ENCODE measurements at regions not wholly inside any gene's neighbourhood (a gene's known extent, or its start where the extent isn't known, plus 50 kb on each side); places are given as distances from the start of the nearest gene placed in this dataset.

- no peak for DNase-seq (ENCODE audit: low spot score)
Observed at GRCh38 chr13:55467476-55467875, 1673.2 kb upstream of the PRR20A start.

GRCh38 chr13:55483626-55484158 is 1657.0 kb upstream of the PRR20A start:
- DNase-seq (ENCODE audit: low spot score): no peak

- DNase-seq (ENCODE audit: low spot score): no peak
Observed at GRCh38 chr13:55493297-55493696, 1647.4 kb upstream of the PRR20A start.

GRCh38 chr13:55497486-55497885 is 1643.2 kb upstream of the PRR20A start:
- DNase-seq (ENCODE audit: low spot score): no peak

GRCh38 chr13:55500694-55501093 is 1640.0 kb upstream of the PRR20A start:
- no peak for DNase-seq (ENCODE audit: low spot score)

GRCh38 chr13:55516610-55517009 is 1624.1 kb upstream of the PRR20A start:
- DNase-seq (ENCODE audit: low spot score): no peak

GRCh38 chr13:55517312-55517711 is 1623.4 kb upstream of the PRR20A start:
- no peak for DNase-seq (ENCODE audit: low spot score)

- no peak for DNase-seq (ENCODE audit: low spot score)
Observed at GRCh38 chr13:55528434-55528833, 1612.3 kb upstream of the PRR20A start.

GRCh38 chr13:55534306-55534705 is 1606.4 kb upstream of the PRR20A start:
- DNase-seq (ENCODE audit: low spot score): no peak

GRCh38 chr13:55538424-55538823 is 1602.3 kb upstream of the PRR20A start:
- DNase-seq (ENCODE audit: low spot score): no peak

- DNase-seq (ENCODE audit: low spot score): no peak
Observed at GRCh38 chr13:55543053-55543452, 1597.7 kb upstream of the PRR20A start.

- DNase-seq (ENCODE audit: low spot score): no peak
Observed at GRCh38 chr13:55550624-55551023, 1590.1 kb upstream of the PRR20A start.

GRCh38 chr13:55553701-55554100 is 1587.0 kb upstream of the PRR20A start:
- DNase-seq (ENCODE audit: low spot score): no peak

- DNase-seq (ENCODE audit: low spot score): no peak
Observed at GRCh38 chr13:55554741-55555140, 1586.0 kb upstream of the PRR20A start.

GRCh38 chr13:55560331-55560730 is 1580.4 kb upstream of the PRR20A start:
- no peak for DNase-seq (ENCODE audit: low spot score)

GRCh38 chr13:55563267-55563666 is 1577.5 kb upstream of the PRR20A start:
- no peak for DNase-seq (ENCODE audit: low spot score)

GRCh38 chr13:55566334-55566733 is 1574.4 kb upstream of the PRR20A start:
- no peak for DNase-seq (ENCODE audit: low spot score)

- no peak for DNase-seq (ENCODE audit: low spot score)
Observed at GRCh38 chr13:55566779-55567178, 1573.9 kb upstream of the PRR20A start.

- DNase-seq (ENCODE audit: low spot score): no peak
Observed at GRCh38 chr13:55567721-55568625, 1572.7 kb upstream of the PRR20A start.

GRCh38 chr13:55569082-55569481 is 1571.6 kb upstream of the PRR20A start:
- DNase-seq (ENCODE audit: low spot score): no peak

- no peak for DNase-seq (ENCODE audit: low spot score)
Observed at GRCh38 chr13:55569514-55569913, 1571.2 kb upstream of the PRR20A start.

- DNase-seq (ENCODE audit: low spot score): no peak
Observed at GRCh38 chr13:55570371-55570770, 1570.3 kb upstream of the PRR20A start.

GRCh38 chr13:55571237-55571867 is 1569.4 kb upstream of the PRR20A start:
- no peak for DNase-seq (ENCODE audit: low spot score)
